Caco-2 (cell line): ENCODE measurements at regions not wholly inside any gene's neighbourhood (a gene's known extent, or its start where the extent isn't known, plus 50 kb on each side); places are given as distances from the start of the nearest gene placed in this dataset.

Source experiments
- BruUV-seq: library from RNA; stranded (reverse); fragments of 400-500 nt; replicated peaks from 2 replicates; lab custom pipeline; 2021; lab: Mats Ljungman, UMichigan
- CTCF ChIA-PET: fragments of 300-600 bp; sonication (Branson Sonifier 250); formaldehyde crosslinking; loops from one replicate; lab custom pipeline; 2022; ENCODE audit warnings: antibody characterized with exemption; lab: Charles Lee
- POLR2A ChIA-PET: fragments of 300-600 bp; sonication (Branson Sonifier 250); formaldehyde crosslinking; loops from one replicate; lab custom pipeline; 2022; ENCODE audit warnings: antibody characterized with exemption; lab: Charles Lee
- DNase-seq, 2 experiments: peaks; one replicate each; pipeline versions ENCODE4 v3.0.0 to v3.0.0-alpha.2; 2020 to 2022
- H3K27me3 ChIP-seq: replicated peaks from 2 replicates; pipeline ENCODE4 v1.6.0; 2011; ENCODE audit warnings: low read length; ENCODE audit not compliant: control insufficient read depth, insufficient read depth
- H3K36me3 ChIP-seq: 2 replicates; pipeline ENCODE4 v1.5.1; 2011; ENCODE audit warnings: low read length; ENCODE audit not compliant: control insufficient read depth, insufficient read depth
- H3K4me1 ChIP-seq: fragments of 250-450 bp; sonication (Bioruptor Pico); 2 replicates; pipeline ENCODE4 v1.5.1; 2020; ENCODE audit warnings: mild to moderate bottlenecking
- H3K4me3 ChIP-seq: 2 replicates; pipeline ENCODE4 v1.5.1; 2011; ENCODE audit warnings: low read depth, mild to moderate bottlenecking, control low read depth, low read length
- H3K9me3 ChIP-seq: fragments of 250-450 bp; sonication (Bioruptor Pico); 2 replicates; pipeline ENCODE4 v1.5.1; 2020; ENCODE audit warnings: mild to moderate bottlenecking, moderate library complexity
- H3K27ac Mint-ChIP-seq: one replicate; pipeline ENCODE4 v1.8.0; 2022; ENCODE audit warnings: mixed read lengths; ENCODE audit not compliant: unreplicated experiment
- H3K27me3 Mint-ChIP-seq: one replicate; pipeline ENCODE4 v1.8.0; 2022; ENCODE audit warnings: mixed read lengths; ENCODE audit not compliant: insufficient read depth, unreplicated experiment
- H3K36me3 Mint-ChIP-seq: one replicate; pipeline ENCODE4 v1.8.0; 2022; ENCODE audit warnings: mild to moderate bottlenecking, mixed read lengths; ENCODE audit not compliant: insufficient read depth, unreplicated experiment
- H3K4me1 Mint-ChIP-seq: one replicate; pipeline ENCODE4 v1.8.0; 2022; ENCODE audit warnings: low read depth, mixed read lengths; ENCODE audit not compliant: unreplicated experiment
- H3K4me3 Mint-ChIP-seq: one replicate; pipeline ENCODE4 v1.8.0; 2022; ENCODE audit warnings: mild to moderate bottlenecking, moderate library complexity, mixed read lengths; ENCODE audit not compliant: unreplicated experiment
- H3K9me3 Mint-ChIP-seq: one replicate; pipeline ENCODE4 v1.8.0; 2022; ENCODE audit warnings: mixed read lengths; ENCODE audit not compliant: unreplicated experiment
- intact Hi-C: fragments of 100-400 bp; cut with micrococcal nuclease; formaldehyde crosslinking; loops from one replicate; pipeline ENCODE4 v1.10.0; 2022; ENCODE audit not compliant: unreplicated experiment
- TF ChIP-seq, protein P1 (sequence below), 2 experiments: fragments of 200-600 bp in 1 of 2; IDR thresholded peaks; 1 replicate in 1 of 2; 2 replicates in 1 of 2; pipeline versions ENCODE4 v1.5.1 to v1.8.0; 2011 to 2022; ENCODE audit warnings: antibody characterized with exemption in 1 of 2, control low read depth in 1 of 2, inconsistent platforms in 1 of 2, low read depth in 1 of 2, low read length in 1 of 2, mild to moderate bottlenecking in 1 of 2, moderate library complexity in 1 of 2; ENCODE audit not compliant: insufficient read depth in 1 of 2, severe bottlenecking in 1 of 2, unreplicated experiment in 1 of 2

- BruUV-seq, result no TSS peak
- Histone ChIP-seq H3K27me3 (no peaks in the 10 kb centered on the region), H3K4me3 (no peak overlapping the region), H3K4me1 (no peaks in the 10 kb centered on the region), H3K9me3 (no peaks in the 10 kb centered on the region), H3K36me3 (no peaks in the 10 kb centered on the region)
- no peak for DNase-seq
- Mint-ChIP-seq H3K27ac (no peak overlapping the region), H3K36me3 (no peaks in the 10 kb centered on the region), H3K9me3 (no peaks in the 10 kb centered on the region), H3K4me1 (no peaks in the 10 kb centered on the region), H3K4me3 (no peak overlapping the region), H3K27me3 (no peaks in the 10 kb centered on the region)
- intact Hi-C loops, result no loop called here
- TF ChIP-seq, protein P1, sequence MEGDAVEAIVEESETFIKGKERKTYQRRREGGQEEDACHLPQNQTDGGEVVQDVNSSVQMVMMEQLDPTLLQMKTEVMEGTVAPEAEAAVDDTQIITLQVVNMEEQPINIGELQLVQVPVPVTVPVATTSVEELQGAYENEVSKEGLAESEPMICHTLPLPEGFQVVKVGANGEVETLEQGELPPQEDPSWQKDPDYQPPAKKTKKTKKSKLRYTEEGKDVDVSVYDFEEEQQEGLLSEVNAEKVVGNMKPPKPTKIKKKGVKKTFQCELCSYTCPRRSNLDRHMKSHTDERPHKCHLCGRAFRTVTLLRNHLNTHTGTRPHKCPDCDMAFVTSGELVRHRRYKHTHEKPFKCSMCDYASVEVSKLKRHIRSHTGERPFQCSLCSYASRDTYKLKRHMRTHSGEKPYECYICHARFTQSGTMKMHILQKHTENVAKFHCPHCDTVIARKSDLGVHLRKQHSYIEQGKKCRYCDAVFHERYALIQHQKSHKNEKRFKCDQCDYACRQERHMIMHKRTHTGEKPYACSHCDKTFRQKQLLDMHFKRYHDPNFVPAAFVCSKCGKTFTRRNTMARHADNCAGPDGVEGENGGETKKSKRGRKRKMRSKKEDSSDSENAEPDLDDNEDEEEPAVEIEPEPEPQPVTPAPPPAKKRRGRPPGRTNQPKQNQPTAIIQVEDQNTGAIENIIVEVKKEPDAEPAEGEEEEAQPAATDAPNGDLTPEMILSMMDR (IDR thresholded peaks at IDR 0.05; ENCODE audit: insufficient read depth in 1 of 2, low read depth in 1 of 2, low read length in 1 of 2, severe bottlenecking in 1 of 2, unreplicated experiment in 1 of 2), result no peak
- CTCF ChIA-PET, result no interaction called here
- POLR2A ChIA-PET, result no interaction called here
Measured at GRCh38 chr4:23036503-23036902, 343.8 kb downstream of the GBA3 start.

DNA sequence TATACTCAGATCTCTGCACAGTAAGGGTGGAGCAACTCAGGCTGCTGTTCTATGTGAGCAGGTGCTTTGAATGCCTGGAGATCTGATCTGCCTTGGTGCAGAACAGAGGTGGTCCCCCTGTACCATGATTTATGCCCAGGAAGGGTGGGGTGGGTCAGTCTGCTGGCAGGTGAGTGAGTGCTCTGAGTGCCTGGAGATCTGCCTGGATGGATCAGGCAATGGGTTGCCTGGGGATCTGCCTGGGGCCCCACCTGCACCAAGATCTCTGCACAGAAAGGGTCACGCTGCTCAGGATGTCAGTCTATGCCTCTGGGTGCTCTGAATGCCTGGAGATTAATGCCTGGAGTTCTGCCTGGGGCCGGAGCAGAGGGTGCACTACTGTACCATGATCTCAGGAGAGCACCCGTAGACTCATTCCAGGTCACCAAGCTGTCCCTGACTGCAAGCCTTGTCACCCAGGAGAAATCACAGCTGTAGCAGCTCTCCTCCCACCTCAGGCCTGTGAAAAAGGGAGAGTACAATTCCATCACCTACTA, 342.9 kb downstream of the GBA3 start:
- H3K36me3 Mint-ChIP-seq, result no peaks in the 10 kb centered on the region
- H3K4me3 Mint-ChIP-seq, result no peak overlapping the region
- H3K27me3 Mint-ChIP-seq, result no peaks in the 10 kb centered on the region
- H3K9me3 ChIP-seq, result no peaks in the 10 kb centered on the region
- POLR2A ChIA-PET, result no interaction called here
- H3K4me1 Mint-ChIP-seq, result no peaks in the 10 kb centered on the region
- no peak overlapping the region for H3K27ac Mint-ChIP-seq
- no peak for DNase-seq
- H3K36me3 ChIP-seq, result no peaks in the 10 kb centered on the region
- H3K27me3 ChIP-seq, result no peaks in the 10 kb centered on the region
- intact Hi-C loops, result no loop called here
- no peak overlapping the region for H3K4me3 ChIP-seq
- TF ChIP-seq, protein P1 (IDR thresholded peaks at IDR 0.05; ENCODE audit: insufficient read depth in 1 of 2, low read depth in 1 of 2, low read length in 1 of 2, severe bottlenecking in 1 of 2, unreplicated experiment in 1 of 2), result no peak
- H3K9me3 Mint-ChIP-seq, result no peaks in the 10 kb centered on the region
- no TSS peak for BruUV-seq
- no peaks in the 10 kb centered on the region for H3K4me1 ChIP-seq
- CTCF ChIA-PET, result no interaction called here

DNA sequence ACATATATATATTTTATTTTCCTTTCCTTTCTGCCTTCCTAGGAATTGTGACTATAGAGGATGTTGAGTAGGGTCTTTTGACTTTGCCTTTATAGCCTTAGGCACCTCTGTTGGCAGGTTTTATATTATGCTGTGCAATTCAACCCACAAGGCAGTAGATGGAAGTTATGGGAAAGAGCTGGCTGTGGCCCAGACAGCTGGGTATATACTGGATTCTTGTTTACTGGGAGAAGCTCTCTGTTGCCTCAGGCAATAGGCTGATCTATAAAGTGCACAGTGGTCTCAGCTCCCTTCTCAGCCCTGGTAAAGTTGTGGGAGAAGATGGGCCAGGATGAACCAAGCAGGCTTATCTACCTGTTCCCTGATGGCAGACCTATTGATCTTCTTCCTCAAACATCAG, 342.0 kb downstream of the GBA3 start:
- Histone ChIP-seq H3K4me3 (no peak overlapping the region), H3K4me1 (no peaks in the 10 kb centered on the region), H3K36me3 (no peaks in the 10 kb centered on the region), H3K9me3 (no peaks in the 10 kb centered on the region), H3K27me3 (no peaks in the 10 kb centered on the region)
- no peaks in the 10 kb centered on the region for H3K27me3 Mint-ChIP-seq
- ChIA-PET CTCF (no interaction called here), POLR2A (no interaction called here)
- H3K27ac Mint-ChIP-seq, result no peak overlapping the region
- H3K36me3 Mint-ChIP-seq, result no peaks in the 10 kb centered on the region
- no TSS peak for BruUV-seq
- intact Hi-C loops, result no loop called here
- H3K9me3 Mint-ChIP-seq, result no peaks in the 10 kb centered on the region
- H3K4me1 Mint-ChIP-seq, result no peaks in the 10 kb centered on the region
- no peak for DNase-seq
- TF ChIP-seq, protein P1 (IDR thresholded peaks at IDR 0.05; ENCODE audit: insufficient read depth in 1 of 2, low read depth in 1 of 2, low read length in 1 of 2, severe bottlenecking in 1 of 2, unreplicated experiment in 1 of 2), result no peak
- no peak overlapping the region for H3K4me3 Mint-ChIP-seq
